ENCODE measurements at regions not wholly inside any gene's neighbourhood (a gene's known extent, or its start where the extent isn't known, plus 50 kb on each side); places are given as distances from the start of the nearest gene placed in this dataset.
"Not testable (repeated sequence)": the region's sequence is repeated elsewhere in the genome, so short reads cannot be mapped to it uniquely, and the experiment has no call there.

DNA sequence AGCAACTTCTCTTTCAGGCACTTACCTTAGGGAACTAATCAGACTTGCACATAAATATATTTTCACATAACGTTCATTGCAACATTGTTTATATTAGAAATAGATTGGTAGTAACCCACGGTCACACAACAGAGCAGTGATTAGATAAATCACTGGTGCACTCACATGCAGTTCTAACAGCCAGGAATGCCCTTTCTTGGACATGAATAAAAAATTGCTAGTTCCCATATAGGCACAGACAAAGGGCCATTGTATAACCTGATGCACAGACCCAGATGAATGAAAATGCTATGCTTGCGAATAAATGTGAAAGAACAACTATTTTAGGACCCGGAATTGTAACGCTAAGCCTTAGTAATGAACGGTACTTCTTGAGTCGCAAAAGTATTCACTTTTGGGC, 63.9 kb downstream of the SPANXB1 start:
- H3K27ac ChIP-seq; H3K9me3 ChIP-seq; H3K4me3 ChIP-seq; H3K4me1 ChIP-seq (ENCODE audit: control insufficient read depth in 1 of 2, low read depth in 2 of 2); DNase-seq (ENCODE audit: low spot score); H3K27me3 ChIP-seq (replicated peaks; ENCODE audit: insufficient read depth); H3K36me3 ChIP-seq; ATAC-seq (ENCODE audit: insufficient number of reproducible peaks, low FRiP score, low read depth): not testable (repeated sequence)

DNA sequence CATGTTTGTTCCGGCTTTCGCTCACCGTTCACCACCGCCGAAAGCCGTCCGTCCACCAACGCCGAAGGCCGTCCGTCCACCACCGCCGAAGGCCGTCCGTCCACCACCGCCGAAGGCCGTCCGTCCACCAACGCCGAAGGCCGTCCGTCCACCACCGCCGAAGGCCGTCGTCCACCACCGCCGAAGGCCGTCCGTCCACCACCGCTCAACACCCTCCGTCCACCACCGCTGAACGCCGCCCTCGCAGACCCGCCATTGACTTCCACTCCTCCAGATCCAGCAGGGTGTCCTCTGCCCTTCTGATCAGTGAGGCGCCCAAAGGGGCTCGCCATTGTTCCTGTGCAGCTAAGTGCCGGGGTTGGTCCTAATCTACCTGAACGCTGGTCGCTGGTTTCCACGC, 81.7 kb downstream of the SPANXB1 start:
- not testable (repeated sequence) for H3K36me3 ChIP-seq; H3K4me1 ChIP-seq (ENCODE audit: control insufficient read depth in 1 of 2, low read depth in 2 of 2); H3K9me3 ChIP-seq; ATAC-seq (ENCODE audit: insufficient number of reproducible peaks, low FRiP score, low read depth); DNase-seq (ENCODE audit: low spot score); H3K27ac ChIP-seq; H3K27me3 ChIP-seq (replicated peaks; ENCODE audit: insufficient read depth); H3K4me3 ChIP-seq

DNA sequence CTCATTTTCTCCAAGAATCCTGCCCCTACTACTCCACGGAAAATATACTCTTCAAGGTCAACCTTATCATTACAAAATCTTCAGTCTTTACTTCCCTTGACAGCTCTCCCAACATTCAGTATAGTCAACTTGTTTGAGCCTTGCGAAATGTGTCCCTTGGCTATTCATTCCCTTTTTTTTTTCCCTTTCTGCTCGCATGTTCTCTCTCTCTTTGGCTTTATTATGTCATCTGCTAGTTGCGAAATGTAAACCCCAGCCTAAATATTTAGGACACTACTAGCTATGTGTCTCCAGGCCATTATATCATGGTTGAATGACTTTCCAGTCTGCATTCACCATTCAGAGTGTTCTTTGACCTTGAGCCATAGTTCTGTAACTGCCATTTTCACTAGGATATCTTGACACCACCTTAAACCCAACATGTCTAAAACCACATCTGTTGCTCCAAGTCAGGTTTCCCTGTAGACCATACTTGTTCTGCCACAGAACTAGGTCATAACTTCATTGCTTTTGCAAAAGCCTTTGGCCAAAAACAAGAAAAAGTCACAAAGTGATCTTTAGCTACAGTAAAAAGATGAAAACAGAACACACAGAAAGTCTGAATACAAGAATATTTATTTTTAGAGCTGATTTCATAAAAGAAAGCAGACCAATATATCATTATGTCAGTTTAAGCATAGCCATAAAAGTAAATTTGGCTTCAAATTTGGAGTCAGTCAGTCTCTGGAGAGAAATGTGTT, 73.0 kb downstream of the LDOC1 start:
- not testable (repeated sequence) for H3K36me3 ChIP-seq; DNase-seq (ENCODE audit: low spot score); H3K9me3 ChIP-seq; H3K27ac ChIP-seq; H3K4me3 ChIP-seq; H3K4me1 ChIP-seq (ENCODE audit: control insufficient read depth in 1 of 2, low read depth in 2 of 2); H3K27me3 ChIP-seq (replicated peaks; ENCODE audit: insufficient read depth)
- peak; percentile 82 for ATAC-seq (ENCODE audit: insufficient number of reproducible peaks, low FRiP score, low read depth)

DNA sequence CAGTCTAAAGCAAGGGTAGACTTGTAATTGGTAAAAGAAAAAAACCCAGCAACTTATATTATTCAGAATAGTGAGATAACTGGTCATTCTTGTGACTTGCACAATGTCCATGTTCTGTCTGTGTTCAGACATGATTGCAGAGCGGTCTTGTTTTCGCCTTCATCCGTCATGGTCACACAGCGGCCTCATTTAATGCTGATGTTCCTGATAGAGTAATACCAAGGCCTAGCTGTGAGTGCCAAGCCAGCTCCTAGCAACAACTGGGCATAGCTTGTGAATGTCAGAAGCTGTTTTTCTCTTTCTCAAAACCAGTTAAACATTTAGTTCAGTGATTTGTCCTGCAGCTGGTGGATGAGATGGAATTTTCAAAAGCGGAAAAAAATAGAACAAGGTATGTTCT, 65.7 kb downstream of the LDOC1 start:
- not testable (repeated sequence) for H3K4me3 ChIP-seq; H3K27ac ChIP-seq; H3K27me3 ChIP-seq (replicated peaks; ENCODE audit: insufficient read depth); H3K4me1 ChIP-seq (ENCODE audit: control insufficient read depth in 1 of 2, low read depth in 2 of 2); H3K36me3 ChIP-seq; H3K9me3 ChIP-seq; DNase-seq (ENCODE audit: low spot score); ATAC-seq (ENCODE audit: insufficient number of reproducible peaks, low FRiP score, low read depth)

All from thoracic aorta (tissue), 2 donors.